ENCODE measurements at regions not wholly inside any gene's neighbourhood (a gene's known extent, or its start where the extent isn't known, plus 50 kb on each side); places are given as distances from the start of the nearest gene placed in this dataset.

- H3K27ac ChIP-seq (ENCODE audit: control insufficient read depth, insufficient read depth, low read length): no peak overlapping the region
- no peak overlapping the region for H2AFZ ChIP-seq (ENCODE audit: control insufficient read depth, low read length)
- FAIRE-seq (no peak), DNase-seq (ENCODE audit: low read depth, low spot score) (no peak)
- H3K79me2 ChIP-seq (ENCODE audit: control insufficient read depth, insufficient read depth, low read length): no peaks in the 10 kb centered on the region
- H3K36me3 ChIP-seq (ENCODE audit: control insufficient read depth in 2 of 2, extremely low read depth in 1 of 2, insufficient read depth in 2 of 2, low read length in 2 of 2): no peaks in the 10 kb centered on the region
- no peak overlapping the region for H3K4me3 ChIP-seq (ENCODE audit: control insufficient read depth in 2 of 3, extremely low read depth in 1 of 3, insufficient read depth in 2 of 3, low read depth in 1 of 3, low read length in 3 of 3)
- H4K20me1 ChIP-seq (ENCODE audit: control insufficient read depth, extremely low read depth, insufficient read depth, low read length): no peaks in the 10 kb centered on the region
- no peak for TF ChIP-seq EZH2 (IDR thresholded peaks at IDR 0.05; ENCODE audit: low read length)
- TF ChIP-seq CTCF (optimal IDR thresholded peaks at IDR 0.05 in 1 of 3, IDR thresholded peaks at IDR 0.05 in 1 of 3, conservative IDR thresholded peaks at IDR 0.05 in 1 of 3; ENCODE audit: extremely low read depth in 1 of 3, insufficient read depth in 2 of 3, low read length in 3 of 3): no peak
- no peaks in the 10 kb centered on the region for H3K9me3 ChIP-seq (ENCODE audit: control insufficient read depth, low read depth, low read length)
- no peak overlapping the region for H3K9ac ChIP-seq (ENCODE audit: control insufficient read depth, extremely low read depth, insufficient read depth, low read length)
- dilution Hi-C loops (cut with MboI; ENCODE audit: extremely low pct_ligation_motif_present, low sequenced_read_pairs): no loop called here
- no peak overlapping the region for H3K4me2 ChIP-seq (ENCODE audit: control insufficient read depth, extremely low read depth, insufficient read depth, low read depth, low read length)
- peaks cover 2% of the 10 kb centered on the region for H3K27me3 ChIP-seq (ENCODE audit: control insufficient read depth, extremely low read depth, insufficient read depth, low read length)
- H3K4me1 ChIP-seq (ENCODE audit: control insufficient read depth, extremely low read depth, insufficient read depth, low read length): no peaks in the 10 kb centered on the region
- H3K9me1 ChIP-seq (ENCODE audit: control insufficient read depth, extremely low read depth, insufficient read depth, low read length): no peaks in the 10 kb centered on the region
Observed at GRCh38 chr4:87716371-87717265, 66.5 kb downstream of the DMP1 start.

GRCh38 chr4:87717276-87718031 lies 67.4 kb downstream of the DMP1 start:
- H3K27ac ChIP-seq (ENCODE audit: control insufficient read depth, insufficient read depth, low read length): no peak overlapping the region
- H3K4me1 ChIP-seq (ENCODE audit: control insufficient read depth, extremely low read depth, insufficient read depth, low read length): no peaks in the 10 kb centered on the region
- no peak overlapping the region for H3K4me3 ChIP-seq (ENCODE audit: control insufficient read depth in 2 of 3, extremely low read depth in 1 of 3, insufficient read depth in 2 of 3, low read depth in 1 of 3, low read length in 3 of 3)
- no peak for FAIRE-seq
- H3K36me3 ChIP-seq (ENCODE audit: control insufficient read depth in 2 of 2, extremely low read depth in 1 of 2, insufficient read depth in 2 of 2, low read length in 2 of 2): no peaks in the 10 kb centered on the region
- H3K27me3 ChIP-seq (ENCODE audit: control insufficient read depth, extremely low read depth, insufficient read depth, low read length): peaks cover 2% of the 10 kb centered on the region
- H3K79me2 ChIP-seq (ENCODE audit: control insufficient read depth, insufficient read depth, low read length): no peaks in the 10 kb centered on the region
- H2AFZ ChIP-seq (ENCODE audit: control insufficient read depth, low read length): no peak overlapping the region
- TF ChIP-seq CTCF (optimal IDR thresholded peaks at IDR 0.05 in 1 of 3, IDR thresholded peaks at IDR 0.05 in 1 of 3, conservative IDR thresholded peaks at IDR 0.05 in 1 of 3; ENCODE audit: extremely low read depth in 1 of 3, insufficient read depth in 2 of 3, low read length in 3 of 3): no peak
- TF ChIP-seq EZH2 (IDR thresholded peaks at IDR 0.05; ENCODE audit: low read length): no peak
- dilution Hi-C loops (cut with MboI; ENCODE audit: extremely low pct_ligation_motif_present, low sequenced_read_pairs): no loop called here
- no peak overlapping the region for H3K4me2 ChIP-seq (ENCODE audit: control insufficient read depth, extremely low read depth, insufficient read depth, low read depth, low read length)
- H3K9ac ChIP-seq (ENCODE audit: control insufficient read depth, extremely low read depth, insufficient read depth, low read length): no peak overlapping the region
- no peaks in the 10 kb centered on the region for H3K9me3 ChIP-seq (ENCODE audit: control insufficient read depth, low read depth, low read length)
- DNase-seq (ENCODE audit: low read depth, low spot score): no peak
- no peaks in the 10 kb centered on the region for H3K9me1 ChIP-seq (ENCODE audit: control insufficient read depth, extremely low read depth, insufficient read depth, low read length)
- no peaks in the 10 kb centered on the region for H4K20me1 ChIP-seq (ENCODE audit: control insufficient read depth, extremely low read depth, insufficient read depth, low read length)

Measured in keratinocyte (primary cell).